HepG2 (cell line): ENCODE measurements at regions not wholly inside any gene's neighbourhood (a gene's known extent, or its start where the extent isn't known, plus 50 kb on each side); places are given as distances from the start of the nearest gene placed in this dataset.

ENCODE experiments used
- ADNP ChIP-seq: sonication (generic); formaldehyde crosslinking; IDR thresholded peaks from 2 replicates; pipeline ENCODE4 v1.4.0; 2020; ENCODE audit warnings: missing genetic modification reagents
- EP300 ChIP-seq, 3 experiments: sonication (generic) in 1 of 3; formaldehyde crosslinking in 1 of 3; IDR thresholded peaks; 2 replicates each; pipeline versions ENCODE4 v1.5.1 to v1.6.1; 2011 to 2020; ENCODE audit warnings: low read depth in 2 of 3, low read length in 2 of 3, borderline replicate concordance in 1 of 3, improper control_type of control experiment in 1 of 3, mild to moderate bottlenecking in 1 of 3, missing genetic modification reagents in 1 of 3, moderate library complexity in 1 of 3
- HMG20B ChIP-seq: conservative IDR thresholded peaks from 2 replicates; pipeline ENCODE4 v1.6.1; 2016; ENCODE audit warnings: missing genetic modification reagents, missing compliant biosample characterization
- KDM5A ChIP-seq: fragments of 200-600 bp; sonication (generic); IDR thresholded peaks from 2 replicates; pipeline ENCODE4 v1.7.0; 2018; ENCODE audit warnings: antibody characterized with exemption, mild to moderate bottlenecking, low read length, borderline replicate concordance
- RBM22 ChIP-seq: fragments of 200-400 bp; formaldehyde crosslinking; optimal IDR thresholded peaks from 2 replicates; pipeline ENCODE3; 2017; ENCODE audit warnings: mild to moderate bottlenecking, low read length, moderate library complexity
- SNAI1 ChIP-seq: sonication (generic); formaldehyde crosslinking; IDR thresholded peaks from 2 replicates; pipeline ENCODE4 v1.5.0; 2020; ENCODE audit warnings: mild to moderate bottlenecking, missing genetic modification reagents, borderline replicate concordance
- ZNF780A ChIP-seq: sonication (generic); formaldehyde crosslinking; IDR thresholded peaks from 2 replicates; pipeline ENCODE4 v1.8.0; 2022; ENCODE audit warnings: mild to moderate bottlenecking, missing genetic modification reagents, moderate library complexity
- TF ChIP-seq, protein P1 (sequence below): sonication (generic); formaldehyde crosslinking; IDR thresholded peaks from 2 replicates; pipeline ENCODE4 v1.4.0; 2020; ENCODE audit warnings: missing genetic modification reagents, borderline replicate concordance
- TF ChIP-seq, protein P2 (sequence below): sonication (generic); formaldehyde crosslinking; IDR thresholded peaks from 2 replicates; pipeline ENCODE4 v1.5.0; 2020; ENCODE audit warnings: mild to moderate bottlenecking, missing genetic modification reagents, borderline replicate concordance

GRCh38 chr2:146623771-146624170, 1221.1 kb upstream of the ACVR2A start (continued):
- TF ChIP-seq HMG20B (CRISPR knock-in tag) (no peak), ADNP (CRISPR knock-in tag) (no peak), RBM22 (no peak), SNAI1 (CRISPR knock-in tag) (no peak), KDM5A (no peak), EP300 (IDR thresholded peaks at IDR 0.05; ENCODE audit: low read depth in 2 of 2, low read length in 2 of 2) (no peak), EP300 (CRISPR knock-in tag; IDR thresholded peaks at IDR 0.05; ENCODE audit: borderline replicate concordance) (no peak), ZNF780A (CRISPR knock-in tag) (no peak)
- TF ChIP-seq, protein P1, sequence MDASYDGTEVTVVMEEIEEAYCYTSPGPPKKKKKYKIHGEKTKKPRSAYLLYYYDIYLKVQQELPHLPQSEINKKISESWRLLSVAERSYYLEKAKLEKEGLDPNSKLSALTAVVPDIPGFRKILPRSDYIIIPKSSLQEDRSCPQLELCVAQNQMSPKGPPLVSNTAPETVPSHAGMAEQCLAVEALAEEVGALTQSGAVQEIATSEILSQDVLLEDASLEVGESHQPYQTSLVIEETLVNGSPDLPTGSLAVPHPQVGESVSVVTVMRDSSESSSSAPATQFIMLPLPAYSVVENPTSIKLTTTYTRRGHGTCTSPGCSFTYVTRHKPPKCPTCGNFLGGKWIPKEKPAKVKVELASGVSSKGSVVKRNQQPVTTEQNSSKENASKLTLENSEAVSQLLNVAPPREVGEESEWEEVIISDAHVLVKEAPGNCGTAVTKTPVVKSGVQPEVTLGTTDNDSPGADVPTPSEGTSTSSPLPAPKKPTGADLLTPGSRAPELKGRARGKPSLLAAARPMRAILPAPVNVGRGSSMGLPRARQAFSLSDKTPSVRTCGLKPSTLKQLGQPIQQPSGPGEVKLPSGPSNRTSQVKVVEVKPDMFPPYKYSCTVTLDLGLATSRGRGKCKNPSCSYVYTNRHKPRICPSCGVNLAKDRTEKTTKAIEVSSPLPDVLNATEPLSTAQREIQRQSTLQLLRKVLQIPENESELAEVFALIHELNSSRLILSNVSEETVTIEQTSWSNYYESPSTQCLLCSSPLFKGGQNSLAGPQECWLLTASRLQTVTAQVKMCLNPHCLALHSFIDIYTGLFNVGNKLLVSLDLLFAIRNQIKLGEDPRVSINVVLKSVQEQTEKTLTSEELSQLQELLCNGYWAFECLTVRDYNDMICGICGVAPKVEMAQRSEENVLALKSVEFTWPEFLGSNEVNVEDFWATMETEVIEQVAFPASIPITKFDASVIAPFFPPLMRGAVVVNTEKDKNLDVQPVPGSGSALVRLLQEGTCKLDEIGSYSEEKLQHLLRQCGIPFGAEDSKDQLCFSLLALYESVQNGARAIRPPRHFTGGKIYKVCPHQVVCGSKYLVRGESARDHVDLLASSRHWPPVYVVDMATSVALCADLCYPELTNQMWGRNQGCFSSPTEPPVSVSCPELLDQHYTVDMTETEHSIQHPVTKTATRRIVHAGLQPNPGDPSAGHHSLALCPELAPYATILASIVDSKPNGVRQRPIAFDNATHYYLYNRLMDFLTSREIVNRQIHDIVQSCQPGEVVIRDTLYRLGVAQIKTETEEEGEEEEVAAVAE (CRISPR knock-in tag): no peak
- TF ChIP-seq, protein P2, sequence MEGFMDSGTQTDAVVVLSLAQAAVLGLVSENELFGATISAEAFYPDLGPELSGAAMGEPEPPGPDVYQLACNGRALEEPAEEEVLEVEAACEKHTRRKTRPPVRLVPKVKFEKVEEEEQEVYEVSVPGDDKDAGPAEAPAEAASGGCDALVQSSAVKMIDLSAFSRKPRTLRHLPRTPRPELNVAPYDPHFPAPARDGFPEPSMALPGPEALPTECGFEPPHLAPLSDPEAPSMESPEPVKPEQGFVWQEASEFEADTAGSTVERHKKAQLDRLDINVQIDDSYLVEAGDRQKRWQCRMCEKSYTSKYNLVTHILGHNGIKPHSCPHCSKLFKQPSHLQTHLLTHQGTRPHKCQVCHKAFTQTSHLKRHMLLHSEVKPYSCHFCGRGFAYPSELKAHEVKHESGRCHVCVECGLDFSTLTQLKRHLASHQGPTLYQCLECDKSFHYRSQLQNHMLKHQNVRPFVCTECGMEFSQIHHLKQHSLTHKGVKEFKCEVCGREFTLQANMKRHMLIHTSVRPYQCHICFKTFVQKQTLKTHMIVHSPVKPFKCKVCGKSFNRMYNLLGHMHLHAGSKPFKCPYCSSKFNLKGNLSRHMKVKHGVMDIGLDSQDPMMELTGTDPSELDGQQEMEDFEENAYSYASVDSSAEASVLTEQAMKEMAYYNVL (CRISPR knock-in tag): no peak
